ENCODE measurements at regions not wholly inside any gene's neighbourhood (a gene's known extent, or its start where the extent isn't known, plus 50 kb on each side); places are given as distances from the start of the nearest gene placed in this dataset.

DNA sequence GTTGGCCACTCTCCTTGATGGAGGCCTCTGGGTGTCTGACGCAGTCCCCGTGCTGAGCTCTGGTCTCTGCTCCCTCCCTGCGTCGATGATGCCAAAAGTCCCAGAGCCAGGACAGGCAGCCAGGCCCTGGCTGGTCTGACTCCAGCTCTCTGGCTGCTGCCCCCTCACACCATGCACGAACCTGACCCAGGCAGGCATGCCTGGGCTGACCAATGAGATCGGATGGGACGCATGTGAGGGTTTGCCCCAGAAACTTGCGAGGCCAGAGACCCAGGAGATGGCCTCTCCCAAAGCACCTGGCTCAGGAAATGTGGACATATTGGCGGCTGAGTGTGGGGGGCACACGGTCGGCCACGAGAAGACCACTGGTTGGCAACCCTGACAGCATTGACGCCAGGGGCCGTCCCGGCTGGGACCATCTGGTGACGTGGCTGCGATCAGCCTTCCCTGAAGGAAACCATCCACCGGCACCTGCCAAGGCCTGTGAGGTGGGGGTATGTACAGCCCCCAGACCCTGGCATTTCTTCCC is 51.2 kb upstream of the FRMD1 start:
- TF ChIP-seq, protein P1, sequence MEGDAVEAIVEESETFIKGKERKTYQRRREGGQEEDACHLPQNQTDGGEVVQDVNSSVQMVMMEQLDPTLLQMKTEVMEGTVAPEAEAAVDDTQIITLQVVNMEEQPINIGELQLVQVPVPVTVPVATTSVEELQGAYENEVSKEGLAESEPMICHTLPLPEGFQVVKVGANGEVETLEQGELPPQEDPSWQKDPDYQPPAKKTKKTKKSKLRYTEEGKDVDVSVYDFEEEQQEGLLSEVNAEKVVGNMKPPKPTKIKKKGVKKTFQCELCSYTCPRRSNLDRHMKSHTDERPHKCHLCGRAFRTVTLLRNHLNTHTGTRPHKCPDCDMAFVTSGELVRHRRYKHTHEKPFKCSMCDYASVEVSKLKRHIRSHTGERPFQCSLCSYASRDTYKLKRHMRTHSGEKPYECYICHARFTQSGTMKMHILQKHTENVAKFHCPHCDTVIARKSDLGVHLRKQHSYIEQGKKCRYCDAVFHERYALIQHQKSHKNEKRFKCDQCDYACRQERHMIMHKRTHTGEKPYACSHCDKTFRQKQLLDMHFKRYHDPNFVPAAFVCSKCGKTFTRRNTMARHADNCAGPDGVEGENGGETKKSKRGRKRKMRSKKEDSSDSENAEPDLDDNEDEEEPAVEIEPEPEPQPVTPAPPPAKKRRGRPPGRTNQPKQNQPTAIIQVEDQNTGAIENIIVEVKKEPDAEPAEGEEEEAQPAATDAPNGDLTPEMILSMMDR (IDR thresholded peaks at IDR 0.05; ENCODE audit: poor library complexity) = no peak
- TF ChIP-seq EZH2 (IDR thresholded peaks at IDR 0.05; ENCODE audit: borderline replicate concordance) = no peak
- TF ChIP-seq EZH2phosphoT487 (IDR thresholded peaks at IDR 0.05; ENCODE audit: low read depth, severe bottlenecking, unreplicated experiment) = no peak

Measured in hepatocyte (in vitro differentiated cells).